ENCODE measurements at regions not wholly inside any gene's neighbourhood (a gene's known extent, or its start where the extent isn't known, plus 50 kb on each side); places are given as distances from the start of the nearest gene placed in this dataset.

DNA sequence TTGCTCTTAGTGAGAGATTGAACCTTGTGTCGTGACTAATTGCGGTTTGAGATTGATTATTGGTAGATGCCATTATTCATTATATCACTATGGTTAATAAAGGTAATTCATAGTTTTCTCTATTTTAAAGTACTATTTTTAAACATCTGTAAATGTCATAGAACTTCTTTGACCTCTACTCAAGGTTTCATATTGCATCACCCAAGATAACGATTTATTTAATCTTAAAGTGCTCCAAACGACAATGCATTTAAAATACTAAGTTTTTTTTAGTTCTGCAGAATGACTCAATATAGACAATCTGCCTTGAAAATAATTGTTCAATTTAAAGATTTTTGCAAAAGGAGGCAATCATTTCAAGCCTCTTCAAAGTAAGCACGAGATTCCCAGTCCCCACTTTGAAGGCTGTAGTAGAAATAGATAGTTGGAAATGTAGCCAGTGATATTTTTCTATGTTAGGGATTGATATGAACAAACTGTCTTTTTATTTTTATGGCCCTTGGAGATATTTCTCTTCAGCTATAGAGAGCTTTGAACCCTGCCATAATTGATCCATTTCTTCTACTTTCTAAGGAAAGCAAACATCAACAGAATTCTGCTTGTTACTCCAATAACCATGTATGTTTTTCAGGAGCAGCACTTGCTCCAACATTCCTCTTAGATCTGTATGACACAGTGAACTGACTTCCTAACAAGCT lies 114.2 kb upstream of the PALMD start:
- TF ChIP-seq, protein P1, sequence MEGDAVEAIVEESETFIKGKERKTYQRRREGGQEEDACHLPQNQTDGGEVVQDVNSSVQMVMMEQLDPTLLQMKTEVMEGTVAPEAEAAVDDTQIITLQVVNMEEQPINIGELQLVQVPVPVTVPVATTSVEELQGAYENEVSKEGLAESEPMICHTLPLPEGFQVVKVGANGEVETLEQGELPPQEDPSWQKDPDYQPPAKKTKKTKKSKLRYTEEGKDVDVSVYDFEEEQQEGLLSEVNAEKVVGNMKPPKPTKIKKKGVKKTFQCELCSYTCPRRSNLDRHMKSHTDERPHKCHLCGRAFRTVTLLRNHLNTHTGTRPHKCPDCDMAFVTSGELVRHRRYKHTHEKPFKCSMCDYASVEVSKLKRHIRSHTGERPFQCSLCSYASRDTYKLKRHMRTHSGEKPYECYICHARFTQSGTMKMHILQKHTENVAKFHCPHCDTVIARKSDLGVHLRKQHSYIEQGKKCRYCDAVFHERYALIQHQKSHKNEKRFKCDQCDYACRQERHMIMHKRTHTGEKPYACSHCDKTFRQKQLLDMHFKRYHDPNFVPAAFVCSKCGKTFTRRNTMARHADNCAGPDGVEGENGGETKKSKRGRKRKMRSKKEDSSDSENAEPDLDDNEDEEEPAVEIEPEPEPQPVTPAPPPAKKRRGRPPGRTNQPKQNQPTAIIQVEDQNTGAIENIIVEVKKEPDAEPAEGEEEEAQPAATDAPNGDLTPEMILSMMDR (IDR thresholded peaks at IDR 0.05; ENCODE audit: insufficient read depth, low read length), result no peak
- TF ChIP-seq POLR2AphosphoS5 (IDR thresholded peaks at IDR 0.05; ENCODE audit: low read depth) (no peak), GABPA (IDR thresholded peaks at IDR 0.05; ENCODE audit: low read depth) (no peak)

Measured in HL-60 (cell line).